Activated CD8-positive, alpha-beta memory T cell treated with anti-CD3 and anti-CD28 coated beads, Interleukin-2, amount 50 U/mL, for 24 hours (primary cell): ENCODE measurements at regions not wholly inside any gene's neighbourhood (a gene's known extent, or its start where the extent isn't known, plus 50 kb on each side); places are given as distances from the start of the nearest gene placed in this dataset.

Source experiments
- DNase-seq: peaks from one replicate; pipeline ENCODE4 v3.0.0-alpha.2; 2020; ENCODE audit errors: extremely low read depth

DNA sequence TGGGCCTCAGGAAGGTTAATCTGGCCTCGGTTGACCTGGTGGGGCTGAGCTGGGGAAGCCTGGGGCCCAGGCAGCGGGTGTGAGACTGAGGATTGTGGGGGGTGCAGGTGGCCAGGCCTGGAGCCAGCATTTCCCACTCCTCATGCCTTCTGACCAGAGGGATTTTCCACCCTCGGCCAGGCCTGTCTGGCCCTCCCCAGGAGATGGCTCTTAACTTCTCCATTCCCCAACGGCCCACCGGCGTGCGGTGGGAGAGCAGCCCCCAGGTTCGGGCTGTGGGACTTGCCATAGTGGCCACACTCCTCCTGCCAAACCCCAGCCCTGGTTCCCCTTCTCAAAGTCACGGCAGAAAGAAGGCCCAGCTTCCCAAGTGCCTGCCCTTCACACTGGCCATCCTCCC is 126.5 kb upstream of the RUNX3 start:
- DNase-seq: no peak

DNA sequence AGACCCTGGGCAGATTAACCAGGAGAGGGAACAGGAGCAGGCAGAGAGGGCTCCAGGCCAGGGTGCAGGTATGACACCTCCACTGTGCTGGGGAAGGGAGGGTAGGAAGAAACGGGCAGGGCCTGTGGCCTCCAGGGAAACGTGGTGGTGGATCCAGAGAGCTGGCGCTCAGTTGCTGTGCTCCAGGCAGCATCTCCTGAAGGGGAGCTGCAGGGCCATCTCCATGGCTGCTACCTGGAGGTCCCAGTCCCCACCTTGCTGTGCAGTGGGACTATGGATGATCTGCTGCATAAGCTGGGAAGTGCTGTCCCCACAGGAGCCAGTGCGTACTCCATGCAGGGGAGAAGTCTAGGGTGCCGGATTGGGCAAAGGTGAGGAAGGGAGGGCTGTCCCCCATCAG is 125.9 kb upstream of the RUNX3 start:
- DNase-seq: no peak

DNA sequence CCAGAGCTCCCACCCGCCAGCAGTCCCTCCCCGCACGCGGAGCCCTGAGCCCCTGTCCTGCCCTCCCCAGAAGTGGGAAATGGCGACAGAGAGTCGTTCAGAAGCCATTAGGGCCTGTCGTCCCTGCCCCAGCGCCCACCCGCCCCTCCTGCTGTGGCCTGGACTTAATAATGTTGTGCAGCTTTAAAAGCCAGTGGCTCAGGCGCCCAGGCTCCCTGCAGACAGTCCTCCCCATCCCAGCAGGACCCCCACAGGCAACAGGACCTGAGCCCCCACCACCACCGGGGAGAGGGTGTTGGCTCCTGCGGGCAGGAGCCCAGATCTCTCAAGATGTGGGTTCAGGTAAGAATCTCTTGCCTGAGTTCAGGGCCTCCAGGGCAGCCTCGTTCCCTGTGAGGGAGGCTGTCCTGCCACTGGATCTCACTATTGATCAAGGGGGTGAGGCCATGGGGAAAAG is 125.3 kb upstream of the RUNX3 start:
- DNase-seq: no peak

DNA sequence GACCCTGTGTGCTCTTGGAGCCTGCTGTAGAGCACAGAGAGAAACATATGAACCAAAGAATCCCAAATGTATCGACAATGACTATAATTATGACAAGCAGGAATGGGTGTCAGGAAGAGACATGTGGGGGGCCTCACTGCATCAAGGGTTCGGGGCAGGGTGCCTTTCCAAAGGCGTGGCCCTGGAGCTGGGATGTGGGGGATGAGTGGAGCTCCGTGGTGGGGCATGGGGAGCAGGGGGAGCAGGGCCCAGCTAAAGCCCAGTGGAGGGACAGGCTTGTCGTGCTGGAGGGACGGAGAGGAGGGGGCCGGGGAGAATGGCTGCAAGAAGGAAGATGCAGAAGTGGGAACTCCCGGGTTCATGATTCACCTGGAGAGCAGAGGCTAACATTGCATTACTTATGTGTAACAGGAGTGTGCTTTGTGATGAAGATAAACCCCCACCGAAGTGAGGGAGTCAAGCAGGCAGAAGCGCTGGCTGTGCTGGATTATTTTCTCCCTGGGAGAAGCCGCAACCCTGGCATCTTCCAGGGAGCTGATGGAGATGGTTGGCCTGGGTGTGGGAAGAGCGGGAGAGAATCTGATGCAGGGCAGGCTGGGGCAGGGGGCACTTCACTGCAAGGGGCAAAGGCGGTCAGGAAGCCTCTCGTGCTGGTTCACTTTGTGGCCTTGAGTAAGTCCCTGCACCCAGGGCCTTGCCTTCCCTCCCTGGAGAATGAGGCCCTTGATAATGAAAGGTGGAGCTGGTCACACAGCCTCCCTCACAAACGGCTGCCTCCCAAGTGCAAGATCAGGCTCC is 124.6 kb upstream of the RUNX3 start:
- DNase-seq: no peak

DNA sequence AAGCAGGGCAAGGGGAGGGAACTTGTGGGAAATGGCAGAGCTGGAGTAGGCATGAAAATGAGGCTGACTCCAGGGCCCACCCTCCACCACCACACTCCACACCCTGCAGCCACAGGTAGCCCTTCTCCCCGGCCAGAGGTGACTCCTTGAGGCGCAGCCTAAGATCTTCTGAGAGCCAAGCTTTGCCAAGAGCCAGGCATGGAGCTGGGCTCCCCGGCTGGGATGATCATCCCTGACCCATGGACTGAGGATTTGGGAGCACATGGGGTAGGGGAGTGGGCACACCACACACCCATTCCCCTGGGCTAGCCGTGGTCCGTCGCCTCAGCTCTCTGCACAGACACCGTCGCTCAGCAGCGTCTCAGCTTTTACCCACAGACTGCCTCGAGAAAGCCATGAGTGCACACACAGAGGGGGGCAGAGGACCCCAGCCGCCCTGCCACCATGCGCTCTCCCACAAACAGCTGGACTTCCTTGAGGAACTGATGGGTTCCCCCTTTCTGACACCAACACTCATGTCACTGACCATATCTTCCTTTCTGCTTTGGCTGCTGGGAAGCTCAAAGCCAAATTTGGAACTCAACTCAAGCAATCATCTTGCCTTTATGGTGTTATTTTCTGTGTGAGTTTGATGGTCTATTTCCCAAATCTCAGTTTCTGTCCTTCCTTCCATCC is 123.6 kb upstream of the RUNX3 start:
- no peak for DNase-seq

DNA sequence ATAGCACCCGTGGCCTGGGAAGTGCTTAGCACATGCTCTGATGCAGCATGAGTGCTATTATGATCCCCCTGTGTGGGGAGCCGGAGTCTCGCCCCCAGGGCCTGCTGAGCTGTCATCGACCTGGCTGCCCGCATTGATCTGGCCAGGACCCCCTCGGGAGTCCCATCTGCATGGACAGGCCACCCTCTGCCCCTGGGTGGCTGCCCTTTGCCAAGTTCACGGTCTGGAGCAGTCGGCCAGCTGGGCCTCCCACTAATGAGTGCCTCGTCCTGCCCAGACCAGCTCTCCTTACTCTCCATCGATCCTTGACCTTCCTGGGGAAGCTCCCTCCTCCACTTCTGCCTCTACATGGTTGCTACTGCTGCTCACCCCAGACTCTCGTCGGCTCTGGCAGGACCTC is 121.8 kb upstream of the RUNX3 start:
- no peak for DNase-seq

DNA sequence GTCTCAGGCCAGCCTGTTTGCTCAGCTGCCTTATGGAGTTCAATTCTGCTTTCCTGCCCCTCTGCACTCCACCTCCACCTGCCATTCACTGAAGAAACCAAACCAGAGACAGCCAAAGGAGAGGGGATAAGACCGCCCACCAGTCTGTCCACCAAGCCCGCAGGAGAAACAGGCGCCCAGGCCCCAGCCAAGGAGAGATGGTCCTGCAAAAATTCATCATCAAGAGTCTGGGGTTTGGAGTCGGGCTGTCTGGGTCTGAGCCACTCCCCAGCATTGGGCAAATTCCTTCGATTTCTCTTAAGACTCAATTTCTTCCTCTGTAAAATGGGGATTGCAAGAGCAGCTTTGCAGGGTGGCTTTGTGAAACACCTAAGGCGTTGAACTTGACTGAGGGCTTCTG is 121.4 kb upstream of the RUNX3 start:
- DNase-seq: no peak

DNA sequence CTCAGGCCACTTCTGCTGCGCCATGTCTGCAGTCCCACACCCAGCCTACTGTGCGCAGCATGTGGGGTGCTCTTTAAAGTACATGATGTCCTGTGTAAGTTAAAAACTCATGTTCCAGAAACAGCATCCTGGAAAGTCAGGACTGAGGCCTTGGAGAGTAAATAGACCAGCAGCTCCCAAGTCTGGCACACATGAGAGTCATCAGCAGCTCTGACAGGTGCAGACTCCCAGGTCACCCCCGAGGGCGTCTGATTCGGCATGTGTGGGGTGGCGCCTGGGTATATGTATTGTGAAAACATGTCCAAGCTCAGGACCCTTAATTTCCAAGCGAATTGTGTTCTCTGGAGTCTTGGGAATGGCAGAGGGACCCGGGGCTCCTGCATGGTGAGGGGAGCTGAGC is 120.1 kb upstream of the RUNX3 start:
- no peak for DNase-seq

DNA sequence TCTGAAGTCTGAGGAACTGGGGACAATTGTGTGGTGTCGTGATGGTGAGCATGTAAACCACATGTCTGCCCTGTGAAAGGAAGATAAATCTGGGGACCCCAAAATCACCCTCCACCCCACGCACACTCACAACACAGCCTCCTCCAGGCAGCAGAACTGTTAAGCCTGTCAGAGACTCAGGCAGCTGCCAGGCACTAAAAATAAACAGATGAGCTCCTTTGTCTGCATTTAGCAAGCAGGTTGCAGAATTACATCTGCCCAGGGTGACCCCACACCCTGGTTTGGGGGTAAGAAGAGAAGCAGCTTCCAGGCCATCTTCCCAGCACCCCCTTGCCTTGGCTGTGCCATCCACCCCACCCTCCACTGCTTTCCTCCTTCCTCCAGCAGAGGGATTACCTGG is 119.1 kb upstream of the RUNX3 start:
- DNase-seq: no peak

DNA sequence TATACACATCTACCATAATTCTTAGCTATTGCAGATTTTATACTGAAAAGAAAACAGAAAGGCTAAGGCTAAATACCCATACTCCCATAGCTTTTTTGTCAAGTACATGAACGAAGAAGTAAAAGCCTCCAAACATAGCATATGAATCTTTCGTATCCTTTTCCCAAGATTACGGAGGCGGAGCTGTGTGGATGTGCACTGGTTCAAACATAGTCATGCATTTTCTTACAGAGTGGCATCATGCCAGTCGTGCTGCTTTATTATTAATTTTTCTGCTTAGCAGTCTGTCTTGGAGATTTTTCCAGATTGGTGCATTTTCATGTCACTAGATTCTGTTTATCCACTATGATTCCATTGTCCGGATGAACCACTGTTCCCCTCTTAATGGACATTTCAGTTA is 118.7 kb upstream of the RUNX3 start:
- no peak for DNase-seq

DNA sequence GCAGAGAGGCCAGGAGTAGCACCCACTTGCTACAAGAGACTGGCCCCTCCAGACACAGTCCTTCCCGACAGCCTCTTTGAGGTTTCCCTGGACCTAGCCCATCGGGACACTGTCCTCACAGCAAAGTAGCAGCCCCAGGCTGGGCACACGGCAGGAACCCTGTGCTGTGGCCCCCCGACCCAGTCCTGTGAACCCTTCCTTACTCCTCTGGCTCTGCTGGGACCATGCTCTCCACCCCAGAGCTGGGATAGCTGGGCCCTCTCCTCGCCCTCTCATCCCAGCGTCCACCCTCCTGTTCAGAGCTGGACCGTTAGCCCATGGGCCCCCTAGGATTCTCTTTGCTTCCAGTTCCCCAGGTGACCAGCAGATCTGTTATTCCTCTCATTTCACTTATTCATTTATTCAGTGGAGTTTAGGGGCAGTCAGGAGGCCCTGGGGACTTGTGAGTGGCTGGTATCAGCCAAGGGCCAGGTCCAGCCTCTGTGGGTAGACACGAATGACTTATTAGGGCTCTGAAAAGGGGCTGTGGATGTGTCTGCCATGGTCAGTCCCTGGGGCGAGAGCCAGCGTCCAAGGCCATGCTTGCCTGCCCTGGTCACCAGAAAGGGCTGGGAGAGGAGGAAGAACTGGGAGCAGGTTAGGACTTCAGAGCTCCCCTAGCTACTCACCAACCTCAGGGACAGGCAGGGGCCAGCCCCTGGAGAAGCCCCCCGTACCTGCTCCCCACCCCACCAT is 117.6 kb upstream of the RUNX3 start:
- no peak for DNase-seq

DNA sequence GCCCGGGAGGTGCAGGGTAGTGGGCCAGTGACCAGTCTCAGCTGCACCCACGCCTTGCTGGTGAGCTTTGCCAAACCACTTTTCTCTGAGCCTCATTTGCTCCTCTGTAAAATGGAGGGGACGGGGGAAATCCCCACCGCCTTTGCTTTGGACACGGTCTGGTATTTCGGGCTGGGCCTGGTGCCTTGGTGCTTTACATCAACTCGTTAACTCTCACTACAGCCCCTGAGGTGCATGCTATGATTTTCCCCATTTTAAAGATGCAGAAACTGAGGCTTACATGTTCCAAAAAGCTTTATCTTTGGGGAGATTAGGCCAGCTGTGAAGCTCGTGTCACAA is 116.1 kb upstream of the RUNX3 start:
- no peak for DNase-seq

DNA sequence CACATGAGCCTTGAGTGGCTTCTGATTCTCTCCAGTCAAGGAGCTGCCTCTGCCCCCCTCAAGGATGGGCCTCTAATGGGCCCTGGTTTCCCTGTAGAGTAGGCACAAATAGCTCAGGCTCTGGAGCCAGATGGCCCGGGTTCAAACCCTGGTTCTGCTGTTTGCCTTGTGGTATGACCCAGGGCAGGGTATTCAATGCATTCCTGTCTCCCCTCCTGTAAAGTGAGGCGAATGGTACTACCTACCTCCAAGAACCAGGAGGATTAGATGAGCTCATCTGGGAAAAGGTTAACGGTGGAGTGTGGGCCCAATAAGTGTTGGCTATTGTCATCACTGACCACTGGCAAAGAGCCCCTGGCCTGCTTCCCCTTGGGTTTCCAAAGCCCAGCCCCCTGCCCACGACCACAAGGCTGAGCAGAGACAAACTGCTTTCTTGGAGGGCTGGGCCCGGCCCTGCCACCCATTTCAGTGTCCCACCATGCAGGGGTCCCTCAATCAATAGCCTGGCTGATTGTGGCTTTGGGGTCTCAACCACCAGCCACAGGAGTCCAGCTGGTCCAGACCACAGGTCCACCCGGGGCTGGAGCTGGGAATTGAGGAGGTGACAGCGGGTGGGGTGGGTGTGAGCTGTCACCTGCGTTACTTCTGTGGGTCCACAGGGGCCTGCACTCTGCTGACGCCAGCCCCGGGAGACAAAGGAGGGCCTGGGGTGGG is 115.6 kb upstream of the RUNX3 start:
- no peak for DNase-seq

DNA sequence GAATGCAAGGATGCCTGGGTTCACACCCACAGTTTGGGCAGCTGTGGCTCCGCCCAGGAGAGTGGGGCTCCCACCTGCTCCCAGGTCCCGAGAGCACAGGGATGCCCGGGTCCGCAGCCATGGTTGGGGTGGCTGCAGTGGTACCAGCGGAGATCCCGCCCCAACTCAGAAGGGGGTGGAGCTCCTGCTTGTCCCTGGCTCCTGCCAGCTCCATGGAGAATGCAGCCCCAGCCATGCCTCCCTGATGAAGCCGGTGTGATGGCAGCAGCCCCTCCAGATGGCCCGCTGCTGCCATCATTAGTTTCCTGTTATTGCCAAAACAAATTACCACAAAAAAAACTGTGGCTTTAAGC is 113.1 kb upstream of the RUNX3 start:
- no peak for DNase-seq

DNA sequence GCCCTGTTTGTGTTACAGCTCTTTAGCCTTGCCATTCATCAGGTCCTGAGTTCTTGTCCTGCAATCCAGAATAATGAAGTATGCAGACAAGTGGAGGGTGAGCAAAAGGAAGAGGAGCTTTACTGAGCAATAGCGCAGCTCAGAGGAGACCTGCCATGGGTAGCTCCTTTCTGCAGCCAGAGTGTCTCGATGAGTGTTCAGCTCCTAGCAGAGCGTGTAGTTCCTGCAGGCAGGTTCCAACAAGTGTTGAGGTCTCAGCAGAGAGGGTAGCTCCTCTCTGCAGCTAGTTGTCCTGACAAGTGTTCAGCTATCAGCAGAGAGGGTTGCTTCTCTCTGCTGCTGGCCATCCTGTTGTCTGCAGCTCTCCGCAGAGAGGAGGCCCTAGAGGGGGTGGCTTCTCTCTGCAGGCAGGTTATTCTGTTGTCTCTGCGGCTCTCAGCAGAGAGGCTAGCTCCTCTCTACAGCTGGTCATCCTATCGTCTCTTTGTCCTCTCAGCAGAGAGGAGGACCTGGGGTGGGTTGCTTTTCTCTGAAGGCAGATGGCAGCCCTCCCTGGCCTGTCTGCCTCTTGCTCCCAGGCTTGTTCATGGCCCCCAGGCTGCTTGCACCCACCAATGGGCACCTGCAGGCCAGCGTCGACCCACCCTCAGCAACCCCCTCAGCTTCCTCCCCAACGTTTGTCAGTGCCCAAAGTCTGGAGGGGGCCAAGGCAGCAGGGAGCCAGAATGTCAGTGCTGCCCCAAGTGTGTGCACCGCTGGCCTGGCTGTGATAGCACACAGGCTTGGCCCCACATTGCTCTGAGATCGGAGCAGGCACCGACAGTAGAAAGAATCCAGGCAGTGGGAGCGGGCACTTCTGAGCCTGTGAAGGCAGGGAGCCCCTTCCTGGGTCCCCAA is 112.5 kb upstream of the RUNX3 start:
- DNase-seq: no peak

DNA sequence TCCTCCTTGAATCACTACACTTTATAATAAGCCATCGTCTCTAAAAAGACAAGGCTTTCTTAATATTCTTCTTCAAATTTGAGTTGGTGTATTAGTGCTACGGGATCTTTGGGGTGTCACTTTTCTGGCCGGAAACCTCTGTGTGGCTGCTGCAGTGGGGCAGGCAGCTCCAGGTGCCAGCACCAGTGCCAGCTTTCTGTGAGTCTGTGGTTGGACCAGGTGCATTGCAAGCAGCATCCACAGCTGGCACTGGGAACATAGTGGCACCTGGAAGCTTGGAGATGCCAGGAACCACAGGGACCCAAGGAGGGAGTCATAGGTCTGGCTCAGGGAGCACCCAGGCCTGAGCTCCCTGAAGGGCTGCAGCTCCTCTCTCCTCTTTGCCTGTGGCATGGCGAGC is 111.8 kb upstream of the RUNX3 start:
- no peak for DNase-seq

DNA sequence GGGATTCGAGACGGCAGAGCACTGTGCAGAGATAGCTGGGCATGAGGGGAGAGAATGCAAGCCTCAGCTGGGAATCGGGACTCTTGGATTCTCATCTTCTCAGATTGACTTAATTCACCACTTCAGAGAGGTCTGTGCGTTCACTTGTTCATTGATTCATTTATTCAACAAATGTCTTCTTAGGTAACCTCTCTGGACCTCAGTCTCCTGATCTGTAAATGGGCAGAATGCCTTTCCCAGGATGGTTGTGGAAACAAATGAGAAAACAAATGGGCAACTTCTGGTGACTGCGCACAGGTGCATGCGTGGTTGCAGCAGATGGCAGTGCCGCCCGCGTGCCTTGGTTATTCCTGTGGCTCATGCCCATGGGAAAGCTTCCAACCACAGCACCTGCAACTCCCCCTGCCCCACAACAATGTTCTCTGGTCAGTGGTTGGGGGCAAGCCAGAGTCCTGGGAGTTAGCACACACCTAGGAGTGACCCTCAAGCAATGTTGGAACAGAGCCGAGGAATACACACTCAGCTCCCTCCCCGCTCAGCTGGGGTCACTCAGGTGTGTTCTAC is 110.1 kb upstream of the RUNX3 start:
- no peak for DNase-seq

DNA sequence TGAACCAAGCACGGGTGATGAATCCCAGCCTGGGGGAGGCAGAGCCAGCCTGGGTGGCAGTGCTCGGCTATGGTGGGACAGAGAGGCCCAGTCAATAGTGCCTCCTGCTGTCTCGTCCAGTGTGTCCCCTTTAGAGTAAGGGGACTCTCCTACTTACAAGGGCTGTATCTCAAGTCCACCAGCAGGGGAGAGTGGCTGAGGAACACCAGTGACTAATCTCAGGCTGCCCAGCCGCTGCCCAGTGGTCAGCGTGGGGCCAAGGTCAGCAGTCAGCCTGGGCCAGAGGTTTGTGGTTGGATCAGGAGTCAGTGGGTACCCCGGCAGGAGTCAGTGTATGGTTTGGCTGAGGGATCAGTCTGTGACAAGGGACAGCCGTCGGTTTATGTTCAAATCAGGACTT is 109.2 kb upstream of the RUNX3 start:
- DNase-seq: no peak

DNA sequence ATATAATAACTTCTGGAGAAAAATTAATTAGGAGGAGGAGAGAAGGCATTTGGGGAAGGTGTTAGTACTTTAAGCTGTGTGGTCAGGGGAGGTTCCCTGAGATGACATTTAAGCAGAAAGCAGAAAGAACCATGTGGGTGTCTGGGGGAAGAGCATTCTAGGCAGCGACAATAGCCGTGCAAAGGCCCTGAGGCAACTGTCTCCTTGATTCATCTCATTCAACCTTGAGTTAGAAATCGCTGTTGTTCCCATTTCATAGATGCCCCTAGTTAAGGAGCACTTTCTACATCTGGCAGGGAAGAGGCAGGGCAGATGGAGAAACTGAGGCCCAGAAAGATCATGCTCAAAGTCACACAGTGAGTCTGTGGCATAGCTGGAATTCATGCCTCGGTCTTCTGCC is 108.6 kb upstream of the RUNX3 start:
- DNase-seq: no peak

DNA sequence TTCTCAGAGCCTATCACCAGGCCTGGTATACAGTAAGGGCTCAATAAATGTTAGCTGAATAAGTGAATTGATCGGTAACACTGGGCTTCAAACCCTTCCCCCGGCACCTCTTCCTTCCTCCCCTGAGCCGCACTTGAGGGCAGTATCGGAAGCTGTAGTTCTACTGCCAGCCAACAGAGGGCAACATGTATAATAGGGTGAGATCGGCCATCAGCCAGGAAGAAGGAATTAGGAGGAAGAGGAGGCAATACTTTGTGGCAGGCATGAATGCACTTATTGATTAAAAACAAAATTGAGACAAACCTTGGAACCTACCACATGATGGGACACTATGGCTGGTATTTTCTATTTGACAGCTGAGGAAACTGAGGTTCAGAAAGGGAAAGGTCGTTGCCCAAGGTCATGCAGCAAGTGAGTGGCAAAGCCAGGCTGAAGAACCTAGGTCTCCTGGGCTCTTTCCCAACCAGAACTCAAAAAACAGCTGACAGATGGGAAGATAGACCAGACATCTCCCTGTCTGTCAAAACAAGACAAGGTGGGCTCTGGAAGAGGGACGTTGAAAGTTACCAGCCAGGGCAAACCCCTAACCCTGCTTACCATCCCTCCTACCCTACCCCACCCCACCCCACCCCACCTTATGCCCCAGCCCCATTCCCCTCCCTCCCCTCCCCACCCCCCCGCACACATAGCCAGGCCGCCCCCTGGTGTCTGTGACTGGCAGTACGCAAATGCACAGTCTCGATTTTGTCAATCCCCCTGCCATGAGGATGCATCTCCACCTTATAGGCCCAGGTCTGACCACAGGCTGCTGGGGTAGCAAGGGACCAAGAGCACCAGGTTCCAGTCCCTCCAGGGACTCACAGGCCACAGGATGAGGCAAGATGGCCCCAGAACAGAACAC is 107.3 kb upstream of the RUNX3 start:
- no peak for DNase-seq
